Natural killer cell (primary cell): ENCODE measurements at regions not wholly inside any gene's neighbourhood (a gene's known extent, or its start where the extent isn't known, plus 50 kb on each side); places are given as distances from the start of the nearest gene placed in this dataset.

Experiments
- ATAC-seq, 3 donors: fragments of 150-1000 bp in 2 of 3; fragments of 200-7000 bp in 1 of 3; cut with Tn5 transposase; 1 replicate in 1 of 3; 2 replicates in 2 of 3; pipeline ENCODE4 v1.10.0; 2021; ENCODE audit warnings: mild to moderate bottlenecking in 2 of 3, moderate library complexity in 2 of 3
- DNase-seq, 2 donors: peaks; one replicate each; pipeline versions ENCODE4 v3.0.0 to v3.0.0-alpha.2; 2013 to 2021; ENCODE audit warnings: mixed read lengths in 1 of 2
- H3K27ac ChIP-seq: one replicate; pipeline ENCODE4 v1.5.1; 2013; ENCODE audit warnings: mild to moderate bottlenecking, low read length
- H3K27me3 ChIP-seq: one replicate; pipeline ENCODE4 v1.6.1; 2013; ENCODE audit warnings: low read length; ENCODE audit not compliant: control insufficient read depth, insufficient read depth
- H3K36me3 ChIP-seq: one replicate; pipeline ENCODE4 v1.6.1; 2013; ENCODE audit warnings: low read length; ENCODE audit not compliant: control insufficient read depth, insufficient read depth
- H3K4me1 ChIP-seq: one replicate; pipeline ENCODE4 v1.6.1; 2013; ENCODE audit warnings: low read length; ENCODE audit not compliant: control insufficient read depth, insufficient read depth
- H3K4me3 ChIP-seq: one replicate; pipeline ENCODE4 v1.5.1; 2013; ENCODE audit warnings: low read length
- H3K9me3 ChIP-seq: one replicate; pipeline ENCODE4 v1.6.1; 2013; ENCODE audit warnings: low read length; ENCODE audit not compliant: control insufficient read depth, insufficient read depth
- H3K27ac Mint-ChIP-seq, 2 donors: one replicate each; pipeline ENCODE4 v1.8.0; 2022; ENCODE audit warnings: mild to moderate bottlenecking in 2 of 2, mixed read lengths in 2 of 2, moderate library complexity in 1 of 2
- H3K27me3 Mint-ChIP-seq, 2 donors: one replicate each; pipeline ENCODE4 v1.8.0; 2022; ENCODE audit warnings: low read depth in 2 of 2, mixed read lengths in 2 of 2
- H3K36me3 Mint-ChIP-seq: one replicate; pipeline ENCODE4 v1.8.0; 2022; ENCODE audit warnings: mixed read lengths
- H3K4me1 Mint-ChIP-seq, 2 donors: one replicate each; pipeline ENCODE4 v1.8.0; 2022; ENCODE audit warnings: mixed read lengths in 2 of 2
- H3K4me3 Mint-ChIP-seq: one replicate; pipeline ENCODE4 v1.8.0; 2022; ENCODE audit warnings: mild to moderate bottlenecking, moderate library complexity, mixed read lengths
- H3K9me3 Mint-ChIP-seq, 2 donors: one replicate each; pipeline ENCODE4 v1.8.0; 2022; ENCODE audit warnings: mixed read lengths in 2 of 2
- CTCF ChIP-seq: fragments of 200-600 bp; IDR thresholded peaks from one replicate; pipeline ENCODE4 v1.8.0; 2022; ENCODE audit warnings: antibody characterized with exemption
- WGBS: methylation state at CpG from one replicate; pipeline ENCODE4 v1.1.7; 2013; ENCODE audit warnings: missing lambda C conversion rate; ENCODE audit not compliant: insufficient coverage; 5-methylcytosine and 5-hydroxymethylcytosine counted together
- intact Hi-C: fragments of 100-400 bp; cut with micrococcal nuclease; formaldehyde crosslinking; loops from one replicate; pipeline ENCODE4 v1.14.2; 2022

- no peaks in the 10 kb centered on the region for H3K27me3 ChIP-seq
- Mint-ChIP-seq H3K36me3 (peaks cover under 1% of the 10 kb centered on the region), H3K4me1 (no peaks in the 10 kb centered on the region), H3K4me3 (no peak overlapping the region), H3K9me3 (no peaks in the 10 kb centered on the region), H3K27me3 (no peaks in the 10 kb centered on the region), H3K27ac (no peak overlapping the region)
- no peaks in the 10 kb centered on the region for H3K36me3 ChIP-seq
- no peak for TF ChIP-seq CTCF
- no peaks in the 10 kb centered on the region for H3K9me3 ChIP-seq
- no peak for ATAC-seq
- no peak for DNase-seq
- intact Hi-C loops, result no loop called here
- H3K4me1 ChIP-seq, result no peaks in the 10 kb centered on the region
- H3K27ac ChIP-seq, result no peak overlapping the region
- WGBS, result 95% methylated on average over 3 of the region's 4 CpGs
- H3K4me3 ChIP-seq, result no peak overlapping the region
Measured at GRCh38 chr9:3662671-3663070, 136.9 kb upstream of the RFX3 start.

- DNase-seq, result no peak
- Mint-ChIP-seq H3K27me3 (no peaks in the 10 kb centered on the region), H3K9me3 (no peaks in the 10 kb centered on the region), H3K4me1 (no peaks in the 10 kb centered on the region), H3K36me3 (peaks cover 7% of the 10 kb centered on the region), H3K27ac (no peak overlapping the region), H3K4me3 (no peak overlapping the region)
- intact Hi-C loops, result no loop called here
- Histone ChIP-seq H3K9me3 (no peaks in the 10 kb centered on the region), H3K27ac (no peak overlapping the region), H3K4me3 (no peak overlapping the region), H3K27me3 (no peaks in the 10 kb centered on the region), H3K4me1 (no peaks in the 10 kb centered on the region), H3K36me3 (no peaks in the 10 kb centered on the region)
- no peak for TF ChIP-seq CTCF
- WGBS, result 94% methylated on average over 1 of the region's 1 CpG
- ATAC-seq, result no peak
Measured at GRCh38 chr9:3660936-3661335, 135.1 kb upstream of the RFX3 start.

- no peak overlapping the region for H3K4me3 ChIP-seq
- Mint-ChIP-seq H3K4me3 (no peak overlapping the region), H3K27me3 (no peaks in the 10 kb centered on the region), H3K4me1 (no peaks in the 10 kb centered on the region), H3K36me3 (peaks cover 7% of the 10 kb centered on the region), H3K27ac (no peak overlapping the region), H3K9me3 (no peaks in the 10 kb centered on the region)
- no peaks in the 10 kb centered on the region for H3K9me3 ChIP-seq
- no peaks in the 10 kb centered on the region for H3K27me3 ChIP-seq
- H3K4me1 ChIP-seq, result no peaks in the 10 kb centered on the region
- intact Hi-C loops, result no loop called here
- WGBS, result 86% methylated on average over 2 of the region's 2 CpGs
- peak in 1 of 3 donors; percentile 7 for ATAC-seq
- H3K27ac ChIP-seq, result no peak overlapping the region
- no peak for DNase-seq
- TF ChIP-seq CTCF, result no peak
- H3K36me3 ChIP-seq, result no peaks in the 10 kb centered on the region
Measured at GRCh38 chr9:3659647-3660046, 133.8 kb upstream of the RFX3 start.

- no peaks in the 10 kb centered on the region for H3K4me1 ChIP-seq
- Mint-ChIP-seq H3K27me3 (no peaks in the 10 kb centered on the region), H3K4me1 (no peaks in the 10 kb centered on the region), H3K36me3 (peaks cover 7% of the 10 kb centered on the region), H3K9me3 (no peaks in the 10 kb centered on the region), H3K4me3 (no peak overlapping the region), H3K27ac (no peak overlapping the region)
- no peak overlapping the region for H3K4me3 ChIP-seq
- DNase-seq (no peak), ATAC-seq (no peak)
- H3K27me3 ChIP-seq, result no peaks in the 10 kb centered on the region
- H3K9me3 ChIP-seq, result no peaks in the 10 kb centered on the region
- 91% methylated on average over 3 of the region's 3 CpGs for WGBS
- intact Hi-C loops, result no loop called here
- no peaks in the 10 kb centered on the region for H3K36me3 ChIP-seq
- TF ChIP-seq CTCF, result no peak
- no peak overlapping the region for H3K27ac ChIP-seq
Measured at GRCh38 chr9:3658964-3659363, 133.2 kb upstream of the RFX3 start.
